Coronary artery (tissue), 2 donors: ENCODE measurements at regions not wholly inside any gene's neighbourhood (a gene's known extent, or its start where the extent isn't known, plus 50 kb on each side); places are given as distances from the start of the nearest gene placed in this dataset.

ENCODE experiments used
- DNase-seq: peaks from one replicate; pipeline ENCODE4 v3.0.0-alpha.2; 2017; ENCODE audit warnings: low spot score
- H3K27ac ChIP-seq, 2 donors: fragments of 200-600 bp; sonication (generic); one replicate each; pipeline ENCODE4 v1.5.1; 2016 to 2019
- H3K4me3 ChIP-seq: fragments of 200-600 bp; sonication (generic); 2 replicates; pipeline ENCODE4 v1.5.1; 2016; ENCODE audit warnings: mild to moderate bottlenecking, moderate library complexity
- TF ChIP-seq, protein P1 (sequence below): fragments of 200-600 bp; sonication (generic); IDR thresholded peaks from one replicate; pipeline ENCODE4 v1.5.1; 2019; ENCODE audit warnings: antibody characterized with exemption

DNA sequence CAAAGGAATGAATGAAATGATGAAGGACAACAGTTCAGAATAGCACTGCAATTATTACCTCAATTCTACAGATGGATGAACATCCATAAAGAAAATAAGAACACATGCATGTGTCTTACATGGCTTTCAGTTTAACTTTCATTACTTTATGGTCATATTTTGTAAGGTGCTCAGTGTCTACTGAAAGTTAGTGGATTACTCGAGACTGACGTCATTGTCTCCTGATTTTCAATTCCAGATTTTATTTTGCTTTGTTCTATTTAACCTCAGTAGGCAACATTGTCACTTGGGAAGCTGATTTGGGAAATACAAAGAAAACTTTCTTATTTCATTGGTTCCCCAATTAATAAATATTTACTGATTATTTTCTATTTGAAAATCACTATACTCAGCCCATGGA, 363.7 kb downstream of the CHSY3 start:
- Histone ChIP-seq H3K27ac (no peak overlapping the region), H3K4me3 (no peak overlapping the region)
- TF ChIP-seq, protein P1, sequence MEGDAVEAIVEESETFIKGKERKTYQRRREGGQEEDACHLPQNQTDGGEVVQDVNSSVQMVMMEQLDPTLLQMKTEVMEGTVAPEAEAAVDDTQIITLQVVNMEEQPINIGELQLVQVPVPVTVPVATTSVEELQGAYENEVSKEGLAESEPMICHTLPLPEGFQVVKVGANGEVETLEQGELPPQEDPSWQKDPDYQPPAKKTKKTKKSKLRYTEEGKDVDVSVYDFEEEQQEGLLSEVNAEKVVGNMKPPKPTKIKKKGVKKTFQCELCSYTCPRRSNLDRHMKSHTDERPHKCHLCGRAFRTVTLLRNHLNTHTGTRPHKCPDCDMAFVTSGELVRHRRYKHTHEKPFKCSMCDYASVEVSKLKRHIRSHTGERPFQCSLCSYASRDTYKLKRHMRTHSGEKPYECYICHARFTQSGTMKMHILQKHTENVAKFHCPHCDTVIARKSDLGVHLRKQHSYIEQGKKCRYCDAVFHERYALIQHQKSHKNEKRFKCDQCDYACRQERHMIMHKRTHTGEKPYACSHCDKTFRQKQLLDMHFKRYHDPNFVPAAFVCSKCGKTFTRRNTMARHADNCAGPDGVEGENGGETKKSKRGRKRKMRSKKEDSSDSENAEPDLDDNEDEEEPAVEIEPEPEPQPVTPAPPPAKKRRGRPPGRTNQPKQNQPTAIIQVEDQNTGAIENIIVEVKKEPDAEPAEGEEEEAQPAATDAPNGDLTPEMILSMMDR: no peak
- no peak for DNase-seq

DNA sequence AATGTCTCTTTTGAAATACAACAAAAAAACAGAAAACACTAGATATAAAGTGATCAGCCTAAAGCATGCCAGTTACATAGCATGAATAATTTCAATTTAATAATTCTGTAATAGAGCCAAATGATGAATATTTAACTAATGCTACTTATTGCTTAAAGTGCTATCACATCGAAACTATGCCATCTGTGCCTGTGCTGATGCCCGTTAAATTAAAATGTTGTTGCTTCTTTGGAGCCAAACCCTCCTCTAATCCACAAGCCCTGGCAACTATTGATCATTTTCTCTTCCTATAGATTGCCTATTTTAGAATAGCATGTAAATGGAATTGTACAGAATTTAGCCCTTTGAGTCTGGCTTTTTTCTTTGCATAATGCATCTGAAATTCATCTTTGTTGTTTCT, 356.2 kb downstream of the CHSY3 start:
- DNase-seq: no peak
- TF ChIP-seq, protein P1: no peak
- no peak overlapping the region for H3K4me3 ChIP-seq
- no peak overlapping the region for H3K27ac ChIP-seq

DNA sequence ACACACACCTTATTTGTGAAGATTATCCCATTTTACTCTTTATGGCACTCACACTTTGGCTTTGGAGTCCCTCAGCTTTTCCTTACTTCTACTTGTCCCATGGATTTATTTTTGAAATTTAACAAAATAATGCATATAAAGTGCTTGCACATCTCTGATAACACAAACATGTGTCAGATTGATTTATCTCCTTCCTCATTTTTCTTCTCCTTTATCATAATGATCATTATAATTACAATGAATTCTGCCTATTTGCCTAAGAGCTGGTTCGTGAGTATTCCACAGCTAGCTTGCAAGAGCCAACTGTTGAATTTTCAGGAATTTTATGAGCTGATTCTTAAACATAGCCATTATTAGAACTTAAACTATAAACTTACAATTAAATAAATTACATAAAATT, 347.7 kb downstream of the CHSY3 start:
- no peak for DNase-seq
- H3K4me3 ChIP-seq: no peak overlapping the region
- TF ChIP-seq, protein P1: no peak
- H3K27ac ChIP-seq: no peak overlapping the region

DNA sequence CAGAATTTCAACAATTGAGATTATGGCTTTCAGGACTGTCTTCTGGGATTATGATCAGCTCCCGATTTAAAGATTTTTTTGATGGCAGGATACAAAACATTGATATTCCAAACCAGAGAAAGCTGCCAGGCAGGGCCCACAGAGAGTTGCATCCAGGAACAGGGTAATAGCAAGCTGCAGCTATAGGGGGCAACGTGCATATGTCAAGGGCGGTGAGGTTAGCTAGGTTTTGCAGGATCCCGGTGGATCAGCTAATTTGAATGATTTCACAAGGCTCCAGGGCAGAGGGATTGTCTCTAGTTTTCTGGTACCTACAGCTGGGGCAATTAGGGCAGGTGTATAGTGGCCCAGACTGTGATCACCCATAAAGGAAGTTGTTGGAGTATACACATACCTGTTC, 339.4 kb downstream of the CHSY3 start:
- DNase-seq: no peak
- TF ChIP-seq, protein P1: no peak

DNA sequence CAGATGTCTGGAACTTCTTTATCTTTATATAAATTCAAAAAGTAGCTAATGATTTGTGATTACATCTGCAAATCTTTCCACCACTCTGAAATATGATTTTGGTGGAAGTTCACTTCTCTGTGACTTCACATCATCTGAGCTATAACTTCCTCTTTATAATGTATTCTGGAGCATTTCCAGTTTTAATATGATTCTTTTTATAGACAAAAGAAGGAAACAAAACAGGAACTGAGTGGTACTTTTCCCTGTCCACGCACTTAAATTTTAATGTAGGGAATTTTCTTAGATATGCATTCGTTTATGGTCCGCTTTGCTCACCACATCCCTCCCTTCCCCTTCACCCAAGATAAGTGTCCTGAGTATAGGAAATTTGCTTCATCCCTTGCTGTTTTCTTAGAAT, 333.5 kb downstream of the CHSY3 start:
- TF ChIP-seq, protein P1: no peak
- no peak overlapping the region for H3K27ac ChIP-seq

More for the DNA sequence above, 339.4 kb downstream of the CHSY3 start:
- no peak overlapping the region for H3K4me3 ChIP-seq
- H3K27ac ChIP-seq: no peak overlapping the region

More for the DNA sequence above, 333.5 kb downstream of the CHSY3 start:
- H3K4me3 ChIP-seq: no peak overlapping the region
- no peak for DNase-seq
